ENCODE measurements at regions not wholly inside any gene's neighbourhood (a gene's known extent, or its start where the extent isn't known, plus 50 kb on each side); places are given as distances from the start of the nearest gene placed in this dataset.

DNA sequence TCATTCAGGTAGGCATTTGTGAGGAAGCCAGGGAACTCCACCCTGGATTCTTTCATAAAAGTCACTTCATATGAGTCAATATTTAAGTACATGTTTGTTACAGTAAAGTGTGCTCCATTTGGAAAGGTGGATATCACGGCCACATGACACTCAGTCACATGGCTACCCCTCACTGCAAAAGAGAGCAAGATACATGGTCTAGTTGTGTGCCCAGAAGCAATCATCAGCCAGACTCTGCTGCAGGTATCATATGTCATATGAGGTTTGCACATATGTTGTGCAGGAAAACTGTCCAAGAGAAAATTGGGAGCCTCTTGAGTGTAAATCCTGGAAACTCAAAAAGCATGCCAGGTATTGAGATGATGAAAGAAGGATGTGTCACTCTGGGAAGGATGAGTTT, 55.0 kb upstream of the NMNAT3 start:
- DNase-seq (ENCODE audit: low read depth): no peak

DNA sequence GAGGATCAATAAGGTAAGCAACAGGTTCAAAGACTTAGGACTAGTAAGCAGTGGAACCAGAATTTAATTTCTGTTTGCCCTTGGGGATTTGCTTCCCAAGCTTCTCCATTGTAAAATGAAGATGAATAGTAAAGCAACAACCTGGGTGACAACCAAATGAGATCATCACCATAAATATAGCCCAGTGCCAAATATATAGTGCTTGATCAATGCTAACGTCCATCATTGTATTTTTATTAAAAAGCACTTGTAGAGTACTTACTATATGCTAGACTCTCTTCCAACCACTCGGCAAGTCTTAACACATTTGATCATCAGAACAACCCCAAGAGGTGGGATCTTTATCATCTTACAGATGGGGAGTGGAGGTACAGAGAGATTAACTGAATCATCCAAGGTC, 51.5 kb upstream of the NMNAT3 start:
- no peak for DNase-seq (ENCODE audit: low read depth)

DNA sequence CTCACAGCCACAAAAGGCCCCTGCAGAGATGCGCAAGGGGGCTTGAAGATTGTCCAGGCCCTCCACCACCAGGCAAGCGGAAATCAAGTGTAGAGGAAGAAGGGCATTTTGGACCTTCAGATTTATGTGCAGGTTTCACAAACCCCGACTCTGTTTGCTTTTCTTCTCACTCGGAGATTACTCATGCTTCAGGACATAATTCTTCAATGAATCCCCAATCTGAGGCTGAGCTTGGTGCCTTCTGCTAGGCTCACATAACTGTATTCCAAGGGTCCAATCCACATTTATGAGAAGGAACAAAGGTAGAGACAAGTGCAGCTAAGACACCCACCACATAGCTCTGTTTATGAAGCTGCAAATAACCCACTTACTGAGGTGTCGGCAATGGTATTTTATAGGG, 50.6 kb upstream of the NMNAT3 start:
- DNase-seq (ENCODE audit: low read depth): no peak
